CD4-positive, alpha-beta T cell (primary cell): ENCODE measurements at regions not wholly inside any gene's neighbourhood (a gene's known extent, or its start where the extent isn't known, plus 50 kb on each side); places are given as distances from the start of the nearest gene placed in this dataset.

Source experiments
- ATAC-seq: fragments of 200-7000 bp; cut with Tn5 transposase; one replicate; pipeline ENCODE4 v1.10.0; 2022; ENCODE audit warnings: mild to moderate bottlenecking; ENCODE audit not compliant: poor library complexity
- CTCF ChIA-PET: fragments of 350-600 bp; sonication (Branson Sonifier 250); formaldehyde crosslinking; loops from one replicate; lab custom pipeline; 2021; ENCODE audit warnings: antibody characterized with exemption, inconsistent platforms; lab: Charles Lee
- POLR2A ChIA-PET: fragments of 350-600 bp; sonication (Branson Sonifier 250); formaldehyde crosslinking; loops from one replicate; lab custom pipeline; 2021; ENCODE audit warnings: antibody characterized with exemption, inconsistent platforms; lab: Charles Lee
- DNase-seq, 14 experiments: peaks; one replicate each; pipeline ENCODE4 v3.0.0-alpha.2; 2013 to 2020; ENCODE audit warnings: mixed read lengths in 2 of 14
- H3K27ac ChIP-seq, 2 donors: one replicate each; pipeline versions ENCODE4 v1.5.1 to v1.7.0; 2013; ENCODE audit warnings: low read length in 2 of 2, low read depth in 1 of 2, mild to moderate bottlenecking in 1 of 2
- H3K27me3 ChIP-seq, 2 experiments: 1 replicate in 1 of 2; 2 replicates in 1 of 2; pipeline versions ENCODE4 v1.6.1 to v1.7.0; 2013; ENCODE audit warnings: low read length in 2 of 2, control low read depth in 1 of 2, mild to moderate bottlenecking in 1 of 2, moderate library complexity in 1 of 2; ENCODE audit not compliant: insufficient read depth in 2 of 2, control insufficient read depth in 1 of 2
- H3K36me3 ChIP-seq: one replicate; pipeline ENCODE4 v1.6.1; 2013; ENCODE audit warnings: low read length, control low read depth; ENCODE audit not compliant: insufficient read depth
- H3K4me1 ChIP-seq: one replicate; pipeline ENCODE4 v1.6.1; 2013; ENCODE audit warnings: low read length, control low read depth; ENCODE audit not compliant: insufficient read depth
- H3K4me3 ChIP-seq: one replicate; pipeline ENCODE4 v1.5.1; 2013; ENCODE audit warnings: mild to moderate bottlenecking, low read length, moderate library complexity
- H3K9me3 ChIP-seq, 2 experiments: 1 replicate in 1 of 2; 2 replicates in 1 of 2; pipeline versions ENCODE4 v1.6.1 to v1.7.0; 2013; ENCODE audit warnings: low read length in 2 of 2, mild to moderate bottlenecking in 2 of 2, control low read depth in 1 of 2, moderate library complexity in 1 of 2; ENCODE audit not compliant: control insufficient read depth in 1 of 2, insufficient read depth in 1 of 2
- H3K27ac Mint-ChIP-seq: one replicate; pipeline ENCODE4 v1.8.0; 2020; ENCODE audit warnings: mixed read lengths
- H3K27me3 Mint-ChIP-seq: one replicate; pipeline ENCODE4 v1.8.0; 2021; ENCODE audit warnings: mixed read lengths
- H3K36me3 Mint-ChIP-seq: one replicate; pipeline ENCODE4 v1.8.0; 2021; ENCODE audit warnings: low read depth, mixed read lengths
- H3K4me1 Mint-ChIP-seq: one replicate; pipeline ENCODE4 v1.8.0; 2021; ENCODE audit warnings: low read depth, mixed read lengths
- H3K4me3 Mint-ChIP-seq: one replicate; pipeline ENCODE4 v1.8.0; 2020; ENCODE audit warnings: mild to moderate bottlenecking, mixed read lengths
- H3K9me3 Mint-ChIP-seq: one replicate; pipeline ENCODE4 v1.8.0; 2020; ENCODE audit warnings: mixed read lengths
- CTCF ChIP-seq: fragments of 200-600 bp; IDR thresholded peaks from one replicate; pipeline ENCODE4 v1.8.0; 2022; ENCODE audit warnings: antibody characterized with exemption, mild to moderate bottlenecking
- intact Hi-C, 2 experiments: fragments of 100-400 bp; cut with DNase I in 1 of 2; cut with micrococcal nuclease in 1 of 2; formaldehyde crosslinking; loops; one replicate each; pipeline versions ENCODE4 v1.15.1 to v1.9.0; 2023 to 2025; cut with DNase I, micrococcal nuclease

- ATAC-seq: no peak
- POLR2A ChIA-PET: no interaction called here
These were observed 1131.5 kb downstream of the SI start for GRCh38 chr3:163946785-163947184.

GRCh38 chr3:163943664-163944063 is 1134.6 kb downstream of the SI start:
- no peaks in the 10 kb centered on the region for H3K27me3 ChIP-seq
- no peaks in the 10 kb centered on the region for H3K9me3 ChIP-seq
- Mint-ChIP-seq H3K4me1 (no peaks in the 10 kb centered on the region), H3K36me3 (no peaks in the 10 kb centered on the region), H3K27me3 (no peaks in the 10 kb centered on the region), H3K27ac (no peak overlapping the region), H3K4me3 (no peak overlapping the region), H3K9me3 (peaks cover 8% of the 10 kb centered on the region)
- intact Hi-C loops: no loop called here
- DNase-seq (no peak), ATAC-seq (no peak)
- no peaks in the 10 kb centered on the region for H3K36me3 ChIP-seq
- H3K27ac ChIP-seq: no peak overlapping the region
- POLR2A ChIA-PET: no interaction called here
- H3K4me3 ChIP-seq: no peak overlapping the region
- no peak for TF ChIP-seq CTCF
- no peaks in the 10 kb centered on the region for H3K4me1 ChIP-seq
- CTCF ChIA-PET: no interaction called here

More at GRCh38 chr3:163946785-163947184, 1131.5 kb downstream of the SI start:
- H3K4me3 Mint-ChIP-seq: no peak overlapping the region
- TF ChIP-seq CTCF: no peak
- H3K36me3 Mint-ChIP-seq: no peaks in the 10 kb centered on the region
- intact Hi-C loops: no loop called here
- no peaks in the 10 kb centered on the region for H3K9me3 ChIP-seq
- H3K27ac ChIP-seq: no peak overlapping the region
- CTCF ChIA-PET: no interaction called here
- no peaks in the 10 kb centered on the region for H3K36me3 ChIP-seq
- no peaks in the 10 kb centered on the region for H3K27me3 ChIP-seq
- peaks cover 8% of the 10 kb centered on the region for H3K9me3 Mint-ChIP-seq
- no peaks in the 10 kb centered on the region for H3K27me3 Mint-ChIP-seq
- no peaks in the 10 kb centered on the region for H3K4me1 Mint-ChIP-seq
- H3K4me1 ChIP-seq: no peaks in the 10 kb centered on the region
- no peak for DNase-seq
- H3K4me3 ChIP-seq: no peak overlapping the region
- H3K27ac Mint-ChIP-seq: no peak overlapping the region

- H3K27ac ChIP-seq: no peak overlapping the region
- Mint-ChIP-seq H3K9me3 (peaks cover 9% of the 10 kb centered on the region), H3K27ac (no peak overlapping the region), H3K4me3 (no peak overlapping the region), H3K36me3 (no peaks in the 10 kb centered on the region), H3K4me1 (no peaks in the 10 kb centered on the region), H3K27me3 (no peaks in the 10 kb centered on the region)
- no peaks in the 10 kb centered on the region for H3K36me3 ChIP-seq
- peaks cover 0 to 3% of the 10 kb centered on the region in 2 experiments for H3K9me3 ChIP-seq
- ChIA-PET CTCF (no interaction called here), POLR2A (no interaction called here)
- no peaks in the 10 kb centered on the region for H3K4me1 ChIP-seq
- H3K27me3 ChIP-seq: no peaks in the 10 kb centered on the region
- intact Hi-C loops: no loop called here
- no peak for TF ChIP-seq CTCF
- no peak for ATAC-seq
- no peak for DNase-seq
- H3K4me3 ChIP-seq: no peak overlapping the region
These were observed 1138.4 kb downstream of the SI start for GRCh38 chr3:163939926-163940325.
